HG02943 (cell line): ENCODE measurements at regions not wholly inside any gene's neighbourhood (a gene's known extent, or its start where the extent isn't known, plus 50 kb on each side); places are given as distances from the start of the nearest gene placed in this dataset.
"Not testable (repeated sequence)": the region's sequence is repeated elsewhere in the genome, so short reads cannot be mapped to it uniquely, and the experiment has no call there.

Source experiments
- ATAC-seq: cut with Tn5 transposase; IDR thresholded peaks from one replicate; pipeline ENCODE4 v1.9.1; 2021; ENCODE audit warnings: mild to moderate bottlenecking, low read depth, moderate library complexity; ENCODE audit not compliant: unreplicated experiment

- ATAC-seq: not testable (repeated sequence)
Observed at GRCh38 chr1:148221593-148221992, 69.5 kb upstream of the NBPF11 start.

GRCh38 chr1:148219229-148219628 lies 67.1 kb upstream of the NBPF11 start:
- ATAC-seq: not testable (repeated sequence)

- ATAC-seq: not testable (repeated sequence)
Observed at GRCh38 chr1:148211191-148211590, 59.1 kb upstream of the NBPF11 start.

DNA sequence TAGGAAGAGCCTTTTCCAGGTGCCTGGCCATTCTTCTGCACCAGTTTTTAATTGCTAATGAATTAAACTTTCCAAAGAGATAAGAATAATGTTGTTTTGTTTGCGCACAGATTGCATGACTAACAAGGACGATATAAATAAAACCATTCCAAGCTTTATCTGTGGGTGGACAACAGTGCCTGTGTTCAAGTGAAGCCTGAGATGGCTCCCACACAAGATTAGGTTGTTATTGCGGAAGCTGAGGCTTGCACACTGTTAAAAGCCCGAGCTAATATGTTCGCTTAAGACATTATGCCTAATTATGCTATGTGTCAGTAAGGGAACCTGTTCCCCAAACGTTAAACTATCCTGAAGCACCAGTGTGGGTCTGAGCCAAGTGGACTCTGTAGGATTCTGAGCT lies 58.5 kb upstream of the NBPF11 start:
- ATAC-seq: not testable (repeated sequence)

- not testable (repeated sequence) for ATAC-seq
Observed at GRCh38 chr1:148210166-148210565, 58.1 kb upstream of the NBPF11 start.

DNA sequence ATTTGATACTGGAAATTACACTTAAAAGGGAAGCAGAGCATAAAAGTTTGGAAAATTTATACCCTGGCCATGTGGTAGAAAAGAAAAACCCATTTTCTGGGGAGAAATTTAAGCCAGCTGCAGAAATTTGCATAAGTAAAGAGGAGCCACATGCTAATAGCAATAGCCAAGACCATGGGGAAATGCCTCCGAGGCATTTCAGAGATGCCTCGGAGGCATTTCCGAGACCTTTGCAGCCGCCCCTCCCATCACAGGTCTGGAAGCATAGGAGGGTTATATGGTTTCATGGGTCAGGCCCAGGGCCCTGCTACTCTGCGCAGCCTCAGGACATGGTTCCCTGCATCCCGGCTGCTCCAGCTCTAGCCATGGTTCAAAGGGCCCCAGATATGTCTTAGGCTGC lies 49.9 kb upstream of the NBPF11 start:
- not testable (repeated sequence) for ATAC-seq
